ENCODE measurements at regions not wholly inside any gene's neighbourhood (a gene's known extent, or its start where the extent isn't known, plus 50 kb on each side); places are given as distances from the start of the nearest gene placed in this dataset.

GRCh38 chr4:174120446-174121295 is 162.8 kb downstream of the FBXO8 start:
- CTCF ChIA-PET (ENCODE audit: low intra/inter-chr PET ratio): no interaction called here
- H3K9ac ChIP-seq (ENCODE audit: insufficient read depth in 1 of 2, low read depth in 2 of 2, low read length in 2 of 2): peak overlapping the region in 1 of 2 experiments; percentile 40; a peak in 1 of 4 replicates
- no peaks in the 10 kb centered on the region for H4K20me1 ChIP-seq (replicated peaks; ENCODE audit: control insufficient read depth, insufficient read depth, low read length)
- H3K9me1 ChIP-seq (ENCODE audit: control insufficient read depth, insufficient read depth, low read length): no peaks in the 10 kb centered on the region
- H3K9me3 ChIP-seq (replicated peaks; ENCODE audit: control insufficient read depth, insufficient read depth, low read depth, low read length): no peaks in the 10 kb centered on the region
- no peak overlapping the region for H3K27ac ChIP-seq (ENCODE audit: extremely low read depth, low read depth, low read length)
- peak; percentile 90 for ATAC-seq
- peak overlapping the region; percentile 83 for H3K4me2 ChIP-seq (ENCODE audit: insufficient read depth, low read length)
- H2AFZ ChIP-seq (ENCODE audit: low read depth, low read length): peak overlapping the region; percentile 94
- H3K4me3 ChIP-seq: peak overlapping the region; percentile 34
- POLR2A ChIA-PET: no interaction called here
- H3K27me3 ChIP-seq (ENCODE audit: control insufficient read depth in 2 of 2, insufficient read depth in 2 of 2, low read length in 2 of 2): no peaks in the 10 kb centered on the region
- DNase-seq (ENCODE audit: extremely low read depth in 1 of 4, low spot score in 3 of 4): peak; percentile 47 to 78 (median 54)
- H3K4me1 ChIP-seq (replicated peaks in 1 of 2; ENCODE audit: control insufficient read depth in 2 of 2, insufficient read depth in 2 of 2, low read length in 2 of 2): peaks cover 0 to 3% of the 10 kb centered on the region in 2 experiments; a peak in 1 of 5 replicates
- H3K79me2 ChIP-seq (ENCODE audit: control insufficient read depth, insufficient read depth, low read length): no peaks in the 10 kb centered on the region
- FAIRE-seq: peak; percentile 96
- intact Hi-C loops (cut with micrococcal nuclease): loop anchor here (2.0 to 5.0 kb wide), 2 partner anchors 112 to 197 kb away; no protein-coding TSS in a partner anchor
- in situ Hi-C loops (cut with MboI): no loop called here
- 43% methylated on average over 9 of the region's 21 CpGs for WGBS (ENCODE audit: insufficient coverage, low coverage, missing lambda C conversion rate)
- no peaks in the 10 kb centered on the region for H3K36me3 ChIP-seq (ENCODE audit: control insufficient read depth, insufficient read depth, low read length)
- no TSS peak for BruUV-seq (replicated peaks)
- TF ChIP-seq ZC3H4 (CRISPR knock-in tag; IDR thresholded peaks at IDR 0.05; ENCODE audit: borderline replicate concordance): no peak
- no peak for TF ChIP-seq TRIM28 (IDR thresholded peaks at IDR 0.05)
- no peak for TF ChIP-seq TEAD1 (CRISPR knock-in tag; IDR thresholded peaks at IDR 0.05)
- 0 out of 2 replicates have a peak, but pooled peaks have one; percentile 49 for TF ChIP-seq TOE1 (IDR thresholded peaks at IDR 0.05; ENCODE audit: borderline replicate concordance)
- no peak for TF ChIP-seq TOE1 (CRISPR knock-in tag; IDR thresholded peaks at IDR 0.05; ENCODE audit: borderline replicate concordance, low read depth)
- TF ChIP-seq CGGBP1 (CRISPR knock-in tag; IDR thresholded peaks at IDR 0.05): no peak
- no peak for TF ChIP-seq MED1 (CRISPR knock-in tag; IDR thresholded peaks at IDR 0.05; ENCODE audit: borderline replicate concordance)
- TF ChIP-seq ATF1 (CRISPR knock-in tag; IDR thresholded peaks at IDR 0.05): no peak
- TF ChIP-seq ATF1 (tag; IDR thresholded peaks at IDR 0.05): peak; percentile 63
- TF ChIP-seq MLLT1 (IDR thresholded peaks at IDR 0.05): no peak
- no peak for TF ChIP-seq ZNF407 (IDR thresholded peaks at IDR 0.05; ENCODE audit: low read depth)
- TF ChIP-seq CREB1 (IDR thresholded peaks at IDR 0.05): no peak
- no peak for TF ChIP-seq CREB1 (CRISPR knock-in tag; IDR thresholded peaks at IDR 0.05)
- no peak for TF ChIP-seq NFRKB (IDR thresholded peaks at IDR 0.05; ENCODE audit: low read depth)

Measured in K562 (cell line).